A673 (cell line): ENCODE measurements at regions not wholly inside any gene's neighbourhood (a gene's known extent, or its start where the extent isn't known, plus 50 kb on each side); places are given as distances from the start of the nearest gene placed in this dataset.

ENCODE experiments used
- BruUV-seq: library from RNA; stranded (reverse); fragments of 400-500 nt; replicated peaks from 2 replicates; lab custom pipeline; 2021; lab: Mats Ljungman, UMichigan
- CTCF ChIA-PET: fragments of 300-600 bp; sonication (Branson Sonifier 250); formaldehyde crosslinking; loops from one replicate; lab custom pipeline; 2022; ENCODE audit warnings: antibody characterized with exemption; lab: Charles Lee
- POLR2A ChIA-PET: fragments of 300-600 bp; sonication (Branson Sonifier 250); formaldehyde crosslinking; loops from one replicate; lab custom pipeline; 2022; ENCODE audit warnings: antibody characterized with exemption; ENCODE audit not compliant: low non-redundant PET; lab: Charles Lee
- DNase-seq: peaks from one replicate; pipeline ENCODE4 v3.0.0-alpha.2; 2015; ENCODE audit warnings: low spot score
- H3K27ac ChIP-seq: fragments of 200-600 bp; sonication (generic); 2 replicates; pipeline ENCODE4 v1.5.1; 2016; ENCODE audit warnings: mixed run types, low read depth, mild to moderate bottlenecking, mixed read lengths, antibody characterized with exemption, low read length; ENCODE audit not compliant: poor library complexity, severe bottlenecking
- H3K27me3 ChIP-seq: fragments of 200-600 bp; sonication (generic); replicated peaks from 2 replicates; pipeline ENCODE4 v1.6.1; 2017; ENCODE audit warnings: mixed run types, low read depth, mild to moderate bottlenecking, mixed read lengths, antibody characterized with exemption, low read length; ENCODE audit not compliant: insufficient read depth, poor library complexity
- H3K36me3 ChIP-seq: fragments of 200-600 bp; sonication (generic); 2 replicates; pipeline ENCODE4 v1.6.1; 2016; ENCODE audit warnings: mixed run types, mild to moderate bottlenecking, mixed read lengths, antibody characterized with exemption, low read length; ENCODE audit not compliant: insufficient read depth, poor library complexity, severe bottlenecking
- H3K4me1 ChIP-seq: fragments of 200-600 bp; sonication (generic); 2 replicates; pipeline ENCODE4 v1.6.1; 2017; ENCODE audit warnings: mixed run types, mild to moderate bottlenecking, mixed read lengths, antibody characterized with exemption, low read length; ENCODE audit not compliant: insufficient read depth, poor library complexity, severe bottlenecking
- H3K4me3 ChIP-seq: fragments of 200-600 bp; sonication (generic); 2 replicates; pipeline ENCODE4 v1.5.1; 2016; ENCODE audit warnings: low read depth, mixed run types, mild to moderate bottlenecking, mixed read lengths, low read length; ENCODE audit not compliant: poor library complexity, severe bottlenecking
- H3K9me3 ChIP-seq: fragments of 200-600 bp; sonication (generic); 2 replicates; pipeline ENCODE4 v1.6.1; 2016; ENCODE audit warnings: mixed run types, low read depth, mild to moderate bottlenecking, mixed read lengths, antibody characterized with exemption, low read length; ENCODE audit not compliant: poor library complexity, severe bottlenecking
- CTCF ChIP-seq: fragments of 300-800, 200-600 bp; sonication (generic); conservative IDR thresholded peaks from 2 replicates; pipeline ENCODE4 v1.5.1; 2017; ENCODE audit warnings: low read depth, mild to moderate bottlenecking, antibody characterized with exemption, low read length, moderate library complexity, mixed read lengths
- EZH2 ChIP-seq: fragments of 200-600 bp; sonication (generic); IDR thresholded peaks from 2 replicates; pipeline ENCODE4 v1.6.1; 2017; ENCODE audit warnings: borderline replicate concordance, low read depth, mild to moderate bottlenecking, mixed read lengths, antibody characterized with exemption, low read length; ENCODE audit not compliant: poor library complexity, severe bottlenecking
- intact Hi-C: fragments of 100-400 bp; cut with micrococcal nuclease; formaldehyde crosslinking; loops from one replicate; pipeline ENCODE4 v1.10.0; 2022; ENCODE audit not compliant: unreplicated experiment

- CTCF ChIA-PET: no interaction called here
- H3K4me1 ChIP-seq: no peaks in the 10 kb centered on the region
- no peaks in the 10 kb centered on the region for H3K36me3 ChIP-seq
- POLR2A ChIA-PET: no interaction called here
- no peaks in the 10 kb centered on the region for H3K9me3 ChIP-seq
- TF ChIP-seq CTCF (no peak), EZH2 (no peak)
- intact Hi-C loops: no loop called here
- BruUV-seq: no TSS peak
- DNase-seq: no peak
- no peak overlapping the region for H3K4me3 ChIP-seq
- peaks cover 9% of the 10 kb centered on the region for H3K27me3 ChIP-seq
- H3K27ac ChIP-seq: no peak overlapping the region
Observed at GRCh38 chr17:69958063-69958462, 117.0 kb upstream of the KCNJ16 start.

DNA sequence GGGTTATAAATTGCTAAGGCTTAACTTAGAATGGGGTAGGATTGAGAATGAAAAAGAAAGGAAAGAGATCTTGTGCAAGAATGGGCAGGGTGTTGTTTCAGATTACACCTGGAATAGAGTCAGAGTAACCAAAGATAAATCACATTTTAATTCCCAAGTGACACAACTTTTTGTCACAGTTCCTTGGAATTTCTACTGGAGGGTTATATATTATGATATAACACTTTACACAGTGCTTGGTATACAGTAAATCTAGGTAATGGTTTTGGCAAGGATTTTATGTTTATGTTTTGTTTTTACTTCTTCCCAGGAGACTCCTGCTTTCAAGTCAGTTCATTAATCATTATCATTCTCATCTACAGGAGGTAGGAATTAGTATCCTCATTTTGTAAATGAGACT lies 115.7 kb upstream of the KCNJ16 start:
- H3K27ac ChIP-seq: no peak overlapping the region
- BruUV-seq: no TSS peak
- H3K4me3 ChIP-seq: no peak overlapping the region
- ChIA-PET CTCF (no interaction called here), POLR2A (no interaction called here)
- intact Hi-C loops: no loop called here
- no peaks in the 10 kb centered on the region for H3K4me1 ChIP-seq
- TF ChIP-seq CTCF: no peak
- no peak for TF ChIP-seq EZH2
- no peaks in the 10 kb centered on the region for H3K36me3 ChIP-seq
- peaks cover 9% of the 10 kb centered on the region for H3K27me3 ChIP-seq
- no peaks in the 10 kb centered on the region for H3K9me3 ChIP-seq
- DNase-seq: no peak

- H3K9me3 ChIP-seq: no peaks in the 10 kb centered on the region
- H3K36me3 ChIP-seq: no peaks in the 10 kb centered on the region
- H3K4me1 ChIP-seq: no peaks in the 10 kb centered on the region
- BruUV-seq: no TSS peak
- POLR2A ChIA-PET: no interaction called here
- intact Hi-C loops: no loop called here
- no peak overlapping the region for H3K4me3 ChIP-seq
- no peak overlapping the region for H3K27ac ChIP-seq
- CTCF ChIA-PET: no interaction called here
- DNase-seq: no peak
- TF ChIP-seq CTCF (no peak), EZH2 (no peak)
- H3K27me3 ChIP-seq: peaks cover 9% of the 10 kb centered on the region
Observed at GRCh38 chr17:69960755-69961154, 114.3 kb upstream of the KCNJ16 start.
